ENCODE measurements at regions not wholly inside any gene's neighbourhood (a gene's known extent, or its start where the extent isn't known, plus 50 kb on each side); places are given as distances from the start of the nearest gene placed in this dataset.

DNA sequence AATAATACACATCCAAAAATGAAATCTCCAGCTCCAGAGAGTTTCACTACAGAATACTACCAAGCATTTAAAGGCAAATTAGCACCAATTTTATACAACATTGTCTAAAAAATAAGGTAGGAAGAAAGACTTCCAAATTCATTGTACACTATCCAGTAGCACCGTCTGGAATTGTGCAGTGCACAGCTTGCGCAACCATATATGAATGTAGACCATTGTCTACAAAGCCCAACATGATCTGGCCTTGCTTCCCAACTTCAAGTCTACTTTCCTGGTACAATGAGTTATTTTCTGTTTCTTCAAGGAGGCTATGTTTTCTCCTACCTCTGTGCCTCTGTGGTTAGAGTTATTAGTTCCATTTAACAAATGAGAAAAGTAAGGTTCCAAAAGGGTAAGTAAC lies 115.4 kb upstream of the FOXK1 start:
- H3K9me3 Mint-ChIP-seq: peaks cover 5% of the 10 kb centered on the region
- no peak overlapping the region for H3K4me3 Mint-ChIP-seq
- no peak for DNase-seq (ENCODE audit: low read depth, low spot score)
- H3K27ac Mint-ChIP-seq (ENCODE audit: unreplicated experiment): no peak overlapping the region
- H3K27me3 Mint-ChIP-seq (ENCODE audit: low read depth): peaks cover 5% of the 10 kb centered on the region
- H3K36me3 Mint-ChIP-seq (ENCODE audit: low read depth): no peaks in the 10 kb centered on the region
- TF ChIP-seq, protein P1, sequence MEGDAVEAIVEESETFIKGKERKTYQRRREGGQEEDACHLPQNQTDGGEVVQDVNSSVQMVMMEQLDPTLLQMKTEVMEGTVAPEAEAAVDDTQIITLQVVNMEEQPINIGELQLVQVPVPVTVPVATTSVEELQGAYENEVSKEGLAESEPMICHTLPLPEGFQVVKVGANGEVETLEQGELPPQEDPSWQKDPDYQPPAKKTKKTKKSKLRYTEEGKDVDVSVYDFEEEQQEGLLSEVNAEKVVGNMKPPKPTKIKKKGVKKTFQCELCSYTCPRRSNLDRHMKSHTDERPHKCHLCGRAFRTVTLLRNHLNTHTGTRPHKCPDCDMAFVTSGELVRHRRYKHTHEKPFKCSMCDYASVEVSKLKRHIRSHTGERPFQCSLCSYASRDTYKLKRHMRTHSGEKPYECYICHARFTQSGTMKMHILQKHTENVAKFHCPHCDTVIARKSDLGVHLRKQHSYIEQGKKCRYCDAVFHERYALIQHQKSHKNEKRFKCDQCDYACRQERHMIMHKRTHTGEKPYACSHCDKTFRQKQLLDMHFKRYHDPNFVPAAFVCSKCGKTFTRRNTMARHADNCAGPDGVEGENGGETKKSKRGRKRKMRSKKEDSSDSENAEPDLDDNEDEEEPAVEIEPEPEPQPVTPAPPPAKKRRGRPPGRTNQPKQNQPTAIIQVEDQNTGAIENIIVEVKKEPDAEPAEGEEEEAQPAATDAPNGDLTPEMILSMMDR (conservative IDR thresholded peaks at IDR 0.05): no peak
- H3K4me1 Mint-ChIP-seq: peaks cover 3% of the 10 kb centered on the region

DNA sequence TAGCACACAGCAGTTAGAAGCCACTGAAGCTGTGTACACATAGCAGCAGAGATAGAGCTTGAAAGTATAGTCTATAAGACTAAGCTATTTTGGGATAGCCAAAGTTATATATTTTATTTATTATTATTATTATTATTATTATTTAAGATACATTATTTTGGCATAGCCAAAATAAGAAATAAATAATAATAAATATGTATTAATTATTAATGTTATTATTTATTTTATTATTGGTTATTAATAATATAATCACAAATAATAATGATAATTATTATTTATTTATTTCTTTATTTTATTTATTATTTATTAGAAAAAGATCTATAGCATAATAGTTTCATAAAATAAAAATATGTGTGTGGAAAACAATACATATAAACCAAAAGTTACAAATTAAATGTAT lies 107.2 kb upstream of the FOXK1 start:
- TF ChIP-seq, protein P1 (conservative IDR thresholded peaks at IDR 0.05): no peak
- Mint-ChIP-seq H3K4me1 (no peaks in the 10 kb centered on the region), H3K36me3 (ENCODE audit: low read depth) (no peaks in the 10 kb centered on the region), H3K4me3 (no peak overlapping the region), H3K9me3 (peaks cover 3% of the 10 kb centered on the region), H3K27ac (ENCODE audit: unreplicated experiment) (no peak overlapping the region), H3K27me3 (ENCODE audit: low read depth) (peaks cover 5% of the 10 kb centered on the region)
- no peak for DNase-seq (ENCODE audit: low read depth, low spot score)

DNA sequence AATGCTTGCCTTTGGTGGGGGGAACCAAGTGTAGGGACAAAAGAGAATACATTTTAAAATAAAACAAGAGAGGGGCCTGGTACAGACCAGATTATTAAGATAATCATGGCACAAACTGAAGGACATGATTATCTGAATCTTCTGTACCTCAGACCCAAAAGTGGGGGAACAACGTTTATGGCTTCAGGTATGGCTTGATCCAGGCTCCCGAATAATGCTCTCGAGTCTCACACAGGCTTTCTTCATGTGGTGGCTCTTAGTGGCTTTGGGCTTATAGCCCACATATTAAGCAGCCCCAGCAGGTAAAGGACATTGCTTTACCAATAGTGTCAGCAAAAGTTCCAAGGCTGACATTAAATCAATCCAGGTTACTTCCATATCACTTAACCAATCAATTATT lies 106.8 kb upstream of the FOXK1 start:
- peaks cover 3% of the 10 kb centered on the region for H3K9me3 Mint-ChIP-seq
- no peak overlapping the region for H3K27ac Mint-ChIP-seq (ENCODE audit: unreplicated experiment)
- H3K4me1 Mint-ChIP-seq: no peaks in the 10 kb centered on the region
- no peak overlapping the region for H3K4me3 Mint-ChIP-seq
- TF ChIP-seq, protein P1 (conservative IDR thresholded peaks at IDR 0.05): no peak
- DNase-seq (ENCODE audit: low read depth, low spot score): no peak
- H3K27me3 Mint-ChIP-seq (ENCODE audit: low read depth): peaks cover 5% of the 10 kb centered on the region
- H3K36me3 Mint-ChIP-seq (ENCODE audit: low read depth): no peaks in the 10 kb centered on the region

DNA sequence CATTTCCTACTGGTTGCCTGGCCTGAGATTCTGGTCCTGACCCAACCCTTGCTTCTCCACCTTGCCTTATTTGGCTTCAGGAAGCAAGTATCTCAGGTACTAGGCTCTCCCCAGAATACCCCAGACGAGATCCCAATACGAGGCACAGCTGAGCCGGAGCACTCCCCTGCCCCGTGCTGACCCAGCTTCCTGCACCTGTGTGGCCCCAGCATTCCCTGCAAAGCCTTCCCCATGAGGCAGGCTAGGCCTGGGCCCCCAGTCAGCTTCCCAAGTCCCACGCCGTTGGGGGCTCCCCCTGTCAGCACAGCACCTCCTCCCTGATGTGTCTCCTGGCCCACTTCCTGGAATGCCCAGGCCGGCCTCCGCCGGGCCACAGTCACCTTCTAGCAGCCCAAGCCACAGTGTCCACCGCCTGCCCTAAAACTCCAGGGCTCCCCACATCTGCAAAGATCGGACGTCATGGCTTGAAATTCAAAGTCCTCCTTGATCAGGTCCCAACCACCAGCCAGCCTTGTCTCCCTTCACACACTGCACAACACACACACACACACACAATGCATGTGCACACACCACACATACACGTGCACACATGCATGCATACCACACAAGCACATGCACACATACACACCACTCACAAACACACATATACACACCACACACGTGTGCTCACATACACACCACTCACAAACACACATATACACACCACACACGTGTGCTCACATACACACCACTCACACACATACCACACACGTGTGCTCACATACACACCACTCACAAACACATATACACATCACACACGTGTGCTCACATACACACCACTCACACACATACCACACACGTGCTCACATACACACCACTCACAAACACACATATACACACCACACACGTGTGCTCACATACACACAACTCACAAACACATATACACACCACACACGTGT lies 78.9 kb upstream of the FOXK1 start:
- TF ChIP-seq, protein P1 (conservative IDR thresholded peaks at IDR 0.05): no peak
- no peak for DNase-seq (ENCODE audit: low read depth, low spot score)
- H3K27me3 Mint-ChIP-seq (ENCODE audit: low read depth): no peaks in the 10 kb centered on the region
- H3K36me3 Mint-ChIP-seq (ENCODE audit: low read depth): no peaks in the 10 kb centered on the region
- H3K4me1 Mint-ChIP-seq: peaks cover 14% of the 10 kb centered on the region
- no peaks in the 10 kb centered on the region for H3K9me3 Mint-ChIP-seq
- H3K27ac Mint-ChIP-seq (ENCODE audit: unreplicated experiment): no peak overlapping the region
- H3K4me3 Mint-ChIP-seq: no peak overlapping the region

DNA sequence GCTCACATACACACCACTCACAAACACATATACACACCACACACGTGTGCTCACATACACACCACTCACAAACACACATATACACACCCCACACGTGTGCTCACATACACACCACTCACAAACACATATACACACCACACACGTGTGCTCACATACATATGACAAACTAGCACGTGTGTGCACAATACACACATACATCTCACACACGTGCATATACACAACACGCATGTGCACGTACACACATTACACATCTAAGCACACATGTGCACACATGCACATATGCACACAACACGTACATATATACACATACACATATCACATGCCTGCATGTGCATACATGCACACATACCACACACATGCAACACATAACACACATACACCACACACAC lies 78.3 kb upstream of the FOXK1 start:
- TF ChIP-seq, protein P1 (conservative IDR thresholded peaks at IDR 0.05): no peak
- no peak for DNase-seq (ENCODE audit: low read depth, low spot score)
- no peaks in the 10 kb centered on the region for H3K36me3 Mint-ChIP-seq (ENCODE audit: low read depth)
- no peak overlapping the region for H3K4me3 Mint-ChIP-seq
- no peaks in the 10 kb centered on the region for H3K27me3 Mint-ChIP-seq (ENCODE audit: low read depth)
- peaks cover 14% of the 10 kb centered on the region for H3K4me1 Mint-ChIP-seq
- no peaks in the 10 kb centered on the region for H3K9me3 Mint-ChIP-seq
- no peak overlapping the region for H3K27ac Mint-ChIP-seq (ENCODE audit: unreplicated experiment)
